Cardiac fibroblast (primary cell): ENCODE measurements at regions not wholly inside any gene's neighbourhood (a gene's known extent, or its start where the extent isn't known, plus 50 kb on each side); places are given as distances from the start of the nearest gene placed in this dataset.
A peak's percentile ranks its signal among the peaks of the same experiment; 100 is the strongest.
"Not testable (repeated sequence)": the region's sequence is repeated elsewhere in the genome, so short reads cannot be mapped to it uniquely, and the experiment has no call there.

Experiments used
- DNase-seq, 2 donors: peaks; one replicate each; pipeline versions ENCODE4 v3.0.0 to v3.0.0-alpha.2; 2010; ENCODE audit warnings: low read depth in 2 of 2
- H3K4me3 ChIP-seq, 2 donors: replicated peaks in 1 of 2; 1 replicate in 1 of 2; 2 replicates in 1 of 2; pipeline ENCODE4 v1.5.1; 2011; ENCODE audit warnings: low read depth in 2 of 2, low read length in 2 of 2, mild to moderate bottlenecking in 2 of 2, moderate library complexity in 1 of 2
- TF ChIP-seq, protein P1 (sequence below): IDR thresholded peaks from one replicate; pipeline ENCODE4 v1.5.1; 2011; ENCODE audit warnings: low read depth, mild to moderate bottlenecking, low read length, inconsistent platforms

DNA sequence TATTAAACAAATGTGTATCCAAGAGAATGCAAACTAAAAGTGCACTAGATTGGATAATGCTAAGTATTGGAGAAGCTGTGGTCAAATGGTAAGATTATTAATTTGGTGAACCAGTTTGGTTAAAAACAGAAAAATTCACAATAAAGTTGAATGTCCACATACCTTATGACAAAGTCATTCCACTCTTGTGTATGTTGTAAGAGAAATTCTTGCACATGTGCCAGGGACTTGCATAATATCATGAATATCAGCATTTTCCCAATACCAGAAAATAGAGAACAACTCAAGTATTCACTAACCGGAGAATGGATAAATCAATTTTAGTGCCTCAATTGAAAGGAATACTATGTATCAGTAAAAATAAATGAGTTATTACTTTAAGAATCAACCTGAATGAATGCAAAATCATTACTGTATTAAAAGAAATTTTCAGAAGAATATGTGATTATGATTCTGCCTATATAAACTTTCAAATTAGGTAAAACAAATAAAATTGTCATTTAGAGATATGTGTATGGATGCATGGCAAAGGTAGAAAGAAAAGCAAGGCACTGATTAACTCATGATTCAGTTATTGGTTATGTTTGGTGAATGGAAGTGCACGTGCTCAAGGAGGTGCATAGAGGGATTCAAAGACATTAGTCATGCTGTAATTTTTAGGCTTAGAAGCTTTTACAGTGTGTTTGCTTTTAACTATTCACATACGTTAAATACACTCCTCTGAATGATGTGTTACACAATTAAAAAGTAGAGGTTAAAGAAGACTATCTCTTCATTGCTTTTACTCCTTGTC is 217.4 kb upstream of the KCNK2 start:
- TF ChIP-seq, protein P1, sequence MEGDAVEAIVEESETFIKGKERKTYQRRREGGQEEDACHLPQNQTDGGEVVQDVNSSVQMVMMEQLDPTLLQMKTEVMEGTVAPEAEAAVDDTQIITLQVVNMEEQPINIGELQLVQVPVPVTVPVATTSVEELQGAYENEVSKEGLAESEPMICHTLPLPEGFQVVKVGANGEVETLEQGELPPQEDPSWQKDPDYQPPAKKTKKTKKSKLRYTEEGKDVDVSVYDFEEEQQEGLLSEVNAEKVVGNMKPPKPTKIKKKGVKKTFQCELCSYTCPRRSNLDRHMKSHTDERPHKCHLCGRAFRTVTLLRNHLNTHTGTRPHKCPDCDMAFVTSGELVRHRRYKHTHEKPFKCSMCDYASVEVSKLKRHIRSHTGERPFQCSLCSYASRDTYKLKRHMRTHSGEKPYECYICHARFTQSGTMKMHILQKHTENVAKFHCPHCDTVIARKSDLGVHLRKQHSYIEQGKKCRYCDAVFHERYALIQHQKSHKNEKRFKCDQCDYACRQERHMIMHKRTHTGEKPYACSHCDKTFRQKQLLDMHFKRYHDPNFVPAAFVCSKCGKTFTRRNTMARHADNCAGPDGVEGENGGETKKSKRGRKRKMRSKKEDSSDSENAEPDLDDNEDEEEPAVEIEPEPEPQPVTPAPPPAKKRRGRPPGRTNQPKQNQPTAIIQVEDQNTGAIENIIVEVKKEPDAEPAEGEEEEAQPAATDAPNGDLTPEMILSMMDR = no peak
- DNase-seq = peak; percentile 79 to 91

DNA sequence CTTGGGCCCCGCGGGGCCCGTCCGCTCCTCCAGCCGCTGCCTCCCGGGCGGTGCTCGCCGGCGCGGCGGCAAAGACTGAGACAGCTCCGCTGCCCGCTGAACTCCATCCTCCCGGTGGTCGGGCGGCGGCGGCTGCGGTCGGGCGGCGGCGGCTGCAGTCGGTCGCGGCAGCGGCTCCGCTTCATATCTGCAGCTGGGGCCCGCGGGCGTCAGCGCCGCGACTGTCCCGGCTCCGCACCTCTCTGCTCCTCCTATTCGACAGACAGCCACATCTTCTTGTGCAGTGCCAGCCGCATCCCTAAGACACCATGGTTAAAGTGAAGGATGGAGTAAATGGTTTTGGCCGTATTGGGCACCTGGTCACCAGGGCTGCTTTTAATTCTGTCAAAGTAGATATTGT is 212.1 kb upstream of the KCNK2 start:
- not testable (repeated sequence) for H3K4me3 ChIP-seq, DNase-seq

More for the DNA sequence above, 217.4 kb upstream of the KCNK2 start:
- no peak overlapping the region for H3K4me3 ChIP-seq

DNA sequence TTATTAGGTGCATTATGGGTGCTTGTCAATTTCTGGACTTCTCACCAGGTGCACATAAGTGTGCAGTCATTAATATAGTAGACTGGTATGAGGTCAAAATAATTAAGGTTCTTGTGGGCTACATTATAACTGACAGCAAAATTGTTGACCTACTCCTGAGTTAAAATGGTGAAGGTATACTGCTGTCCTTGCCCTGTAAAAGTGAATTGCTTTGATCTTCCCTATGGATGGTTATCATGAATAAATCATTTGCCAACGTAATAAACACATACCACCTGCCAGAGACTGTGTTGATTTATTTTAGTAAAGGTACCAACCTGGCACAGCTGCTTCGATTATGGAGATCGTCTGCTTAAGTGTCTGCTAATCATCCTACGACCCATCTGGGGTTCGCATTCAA is 201.6 kb upstream of the KCNK2 start:
- TF ChIP-seq, protein P1 = no peak
- no peak overlapping the region for H3K4me3 ChIP-seq
- DNase-seq = no peak

GRCh38 chr1:214882616-214883015 is 199.9 kb upstream of the KCNK2 start:
- TF ChIP-seq, protein P1 = no peak

DNA sequence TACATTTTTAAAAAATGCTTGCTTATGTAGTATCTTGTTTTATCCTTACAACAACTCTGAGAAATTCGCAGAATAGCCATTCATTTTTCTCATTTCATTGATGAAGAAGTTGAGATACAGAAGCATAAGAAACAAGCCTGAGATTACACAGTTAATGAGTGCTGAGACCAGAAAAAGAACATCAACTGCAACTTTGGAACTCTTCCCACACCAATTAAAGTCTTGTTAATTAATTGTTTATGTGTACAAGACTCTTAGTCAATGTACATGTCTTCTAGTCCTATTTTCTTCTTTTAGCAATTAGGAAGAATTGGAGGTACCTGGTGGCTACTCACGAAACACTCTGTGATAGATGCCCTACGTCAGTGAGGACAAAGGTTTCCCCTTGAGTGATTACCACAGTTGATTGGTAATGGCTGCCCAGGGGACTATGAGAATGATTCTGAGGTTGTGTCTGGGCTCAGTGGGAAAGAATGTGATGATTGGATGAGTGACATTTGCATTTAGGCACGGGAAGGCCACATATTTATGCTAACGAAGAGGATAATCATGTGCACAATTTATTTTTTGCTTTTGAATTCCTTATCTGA is 187.4 kb upstream of the KCNK2 start:
- DNase-seq = no peak
- TF ChIP-seq, protein P1 = no peak
- H3K4me3 ChIP-seq = no peak overlapping the region

More at GRCh38 chr1:214882616-214883015, 199.9 kb upstream of the KCNK2 start:
- H3K4me3 ChIP-seq = no peak overlapping the region
- no peak for DNase-seq

GRCh38 chr1:214896921-214897320 is 185.6 kb upstream of the KCNK2 start:
- H3K4me3 ChIP-seq = no peak overlapping the region
- TF ChIP-seq, protein P1 = no peak
- no peak for DNase-seq

DNA sequence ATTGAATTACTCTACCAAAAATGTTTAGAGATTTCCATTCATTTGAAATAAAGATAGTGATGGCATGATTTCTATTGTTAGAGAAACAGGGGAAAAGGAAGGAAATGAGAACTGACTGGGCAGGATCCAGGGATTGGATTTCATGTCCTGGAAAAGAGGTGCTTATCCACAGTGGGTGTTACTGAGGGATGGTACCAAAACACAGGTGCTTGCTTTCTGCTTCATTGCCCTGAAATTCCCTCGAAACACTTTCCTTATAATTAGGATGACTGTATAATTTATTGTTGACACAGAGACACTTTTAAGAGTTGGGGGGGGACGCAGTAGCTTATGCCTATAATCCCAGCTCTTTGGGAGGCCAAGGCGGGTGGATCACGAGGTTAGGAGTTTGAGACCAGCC is 185.0 kb upstream of the KCNK2 start:
- DNase-seq = no peak
- TF ChIP-seq, protein P1 = no peak
- no peak overlapping the region for H3K4me3 ChIP-seq
